Immature natural killer cell (primary cell): ENCODE measurements at regions not wholly inside any gene's neighbourhood (a gene's known extent, or its start where the extent isn't known, plus 50 kb on each side); places are given as distances from the start of the nearest gene placed in this dataset.

ENCODE experiments used
- DNase-seq, 3 donors: peaks; one replicate each; pipeline ENCODE4 v3.0.0; 2022; ENCODE audit warnings: mixed read lengths in 1 of 3
- H3K27ac Mint-ChIP-seq, 6 donors: one replicate each; pipeline ENCODE4 v1.8.0; 2020; ENCODE audit warnings: mixed read lengths in 6 of 6, mild to moderate bottlenecking in 5 of 6, inconsistent platforms in 4 of 6, moderate library complexity in 3 of 6
- H3K27me3 Mint-ChIP-seq, 3 donors: one replicate each; pipeline ENCODE4 v1.8.0; 2020 to 2021; ENCODE audit warnings: low read depth in 3 of 3, mild to moderate bottlenecking in 3 of 3, mixed read lengths in 3 of 3, moderate library complexity in 3 of 3, inconsistent platforms in 1 of 3
- H3K36me3 Mint-ChIP-seq, 3 donors: one replicate each; pipeline ENCODE4 v1.8.0; 2020; ENCODE audit warnings: mixed read lengths in 3 of 3, inconsistent platforms in 2 of 3, mild to moderate bottlenecking in 2 of 3
- H3K4me1 Mint-ChIP-seq, 2 donors: one replicate each; pipeline ENCODE4 v1.8.0; 2020; ENCODE audit warnings: inconsistent platforms in 2 of 2, mild to moderate bottlenecking in 2 of 2, mixed read lengths in 2 of 2, moderate library complexity in 1 of 2
- H3K4me3 Mint-ChIP-seq, 5 donors: one replicate each; pipeline ENCODE4 v1.8.0; 2020; ENCODE audit warnings: mild to moderate bottlenecking in 5 of 5, mixed read lengths in 5 of 5, inconsistent platforms in 3 of 5, moderate library complexity in 3 of 5
- H3K9me3 Mint-ChIP-seq, 6 donors: one replicate each; pipeline ENCODE4 v1.8.0; 2020; ENCODE audit warnings: mild to moderate bottlenecking in 6 of 6, mixed read lengths in 6 of 6, inconsistent platforms in 4 of 6, moderate library complexity in 3 of 6

DNA sequence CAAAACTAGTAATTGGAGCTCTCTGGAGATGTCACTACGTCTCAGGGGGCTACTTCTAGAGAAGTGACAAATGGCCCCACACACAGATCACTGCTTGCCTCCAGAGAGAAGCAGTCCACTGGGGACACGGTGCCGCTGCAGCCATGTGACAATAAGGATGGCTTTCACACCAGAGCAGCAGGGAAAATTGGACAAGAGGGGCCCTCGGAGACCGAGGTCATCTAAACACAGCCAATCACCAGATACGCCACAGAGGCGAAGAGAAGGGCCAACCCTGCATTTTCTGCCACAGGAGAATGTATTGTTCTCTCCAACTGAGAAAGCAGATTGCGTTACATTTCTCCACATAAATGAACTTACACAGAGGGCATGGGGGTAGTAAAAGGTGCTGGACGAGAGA, 51.2 kb upstream of the TIAM1 start:
- Mint-ChIP-seq H3K27me3 (peaks cover 2 to 5% (median 3%) of the 10 kb centered on the region in 3 donors), H3K4me3 (no peak overlapping the region), H3K27ac (no peak overlapping the region), H3K9me3 (peaks cover 0 to 3% (median 0%) of the 10 kb centered on the region in 6 donors), H3K36me3 (no peaks in the 10 kb centered on the region), H3K4me1 (peaks cover 9 to 26% of the 10 kb centered on the region in 2 donors)
- DNase-seq = no peak

GRCh38 chr21:31394309-31394708, 50.2 kb upstream of the TIAM1 start:
- Mint-ChIP-seq H3K4me3 (no peak overlapping the region), H3K36me3 (no peaks in the 10 kb centered on the region), H3K27ac (peak overlapping the region in 1 of 6 donors; percentile 64), H3K9me3 (peaks cover 0 to 3% (median 0%) of the 10 kb centered on the region in 6 donors), H3K27me3 (peaks cover 0 to 3% (median 2%) of the 10 kb centered on the region in 3 donors), H3K4me1 (peaks cover 9 to 26% of the 10 kb centered on the region in 2 donors)
- no peak for DNase-seq
